Sigmoid colon (tissue), 6 donors: ENCODE measurements at regions not wholly inside any gene's neighbourhood (a gene's known extent, or its start where the extent isn't known, plus 50 kb on each side); places are given as distances from the start of the nearest gene placed in this dataset.

Source experiments
- DNase-seq: peaks from one replicate; pipeline ENCODE4 v3.0.0-alpha.2; 2019
- H3K27ac ChIP-seq, 4 donors: fragments of 200-600 bp; sonication (generic); one replicate each; pipeline ENCODE4 v1.5.1; 2016 to 2019; ENCODE audit warnings: mild to moderate bottlenecking in 1 of 4
- H3K27me3 ChIP-seq, 3 donors: fragments of 200-600 bp; sonication (generic); one replicate each; pipeline ENCODE4 v1.5.1; 2019; ENCODE audit warnings: mild to moderate bottlenecking in 1 of 3
- H3K36me3 ChIP-seq, 4 donors: fragments of 200-600 bp; sonication (generic); one replicate each; pipeline ENCODE4 v1.5.1; 2016 to 2019
- H3K4me1 ChIP-seq, 4 donors: fragments of 200-600 bp; sonication (generic); one replicate each; pipeline ENCODE4 v1.5.1; 2017 to 2019
- H3K4me3 ChIP-seq, 4 donors: fragments of 200-600 bp; sonication (generic); one replicate each; pipeline ENCODE4 v1.5.1; 2017 to 2019; ENCODE audit warnings: mild to moderate bottlenecking in 2 of 4, moderate library complexity in 1 of 4
- H3K9me3 ChIP-seq, 4 donors: fragments of 200-600 bp in 3 of 4; sonication (generic) in 3 of 4; one replicate each; pipeline versions ENCODE4 v1.5.1 to v1.6.1; 2013 to 2019
- CTCF ChIP-seq, 4 experiments: fragments of 450-650 bp in 3 of 4; fragments of 200-600 bp in 1 of 4; IDR thresholded peaks; one replicate each; pipeline ENCODE4 v1.5.1; 2016 to 2019; ENCODE audit warnings: antibody characterized with exemption in 4 of 4, mild to moderate bottlenecking in 3 of 4, moderate library complexity in 2 of 4
- EP300 ChIP-seq, 4 donors: sonication (generic); formaldehyde crosslinking; IDR thresholded peaks; one replicate each; pipeline ENCODE4 v1.6.1; 2017; ENCODE audit warnings: antibody characterized with exemption in 4 of 4
- POLR2A ChIP-seq, 2 donors: fragments of 450-650 bp; IDR thresholded peaks; one replicate each; pipeline ENCODE4 v1.6.1; 2016; ENCODE audit warnings: antibody characterized with exemption in 2 of 2, mild to moderate bottlenecking in 2 of 2, moderate library complexity in 2 of 2
- POLR2AphosphoS5 ChIP-seq, 4 donors: sonication (generic); formaldehyde crosslinking; IDR thresholded peaks; one replicate each; pipeline ENCODE4 v1.6.1; 2017; ENCODE audit warnings: antibody characterized with exemption in 4 of 4
- WGBS, 2 donors: extraction: QIAGEN DNeasy Blood & Tissue Kit; methylation state at CpG; one replicate each; pipeline ENCODE4 v1.1.7; 2013; 5-methylcytosine and 5-hydroxymethylcytosine counted together
- intact Hi-C: fragments of 100-400 bp; cut with DNase I; formaldehyde crosslinking; loops from one replicate; pipeline ENCODE4 v1.15.1; 2023
- donor health status: healthy with polysubstance abuse.
- donor health status: healthy.

DNA sequence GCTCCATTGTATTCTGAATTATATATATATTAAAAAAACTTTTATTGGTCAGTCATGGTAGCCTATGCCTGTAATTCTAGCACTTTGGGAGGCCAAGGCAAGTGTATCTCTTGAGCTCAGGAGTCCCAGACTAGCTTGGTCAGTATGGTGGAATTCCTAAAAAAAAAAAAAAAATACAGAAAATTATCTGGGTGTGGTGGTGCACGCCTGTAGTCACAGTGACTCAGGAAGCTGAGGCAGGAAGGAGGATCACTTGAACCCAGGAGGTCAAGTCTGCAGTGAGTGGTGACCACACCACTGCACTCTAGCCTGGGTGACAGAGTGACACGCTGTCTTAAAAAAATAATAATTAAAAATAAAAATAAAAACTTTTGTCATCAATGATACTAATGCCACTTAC is 133.2 kb downstream of the FAT3 start:
- Histone ChIP-seq H3K27ac (no peak overlapping the region), H3K9me3 (no peaks in the 10 kb centered on the region), H3K4me3 (no peak overlapping the region), H3K4me1 (no peaks in the 10 kb centered on the region), H3K36me3 (no peaks in the 10 kb centered on the region), H3K27me3 (no peaks in the 10 kb centered on the region)
- no peak for TF ChIP-seq CTCF (IDR thresholded peaks at IDR 0.05)
- no peak for TF ChIP-seq POLR2A (IDR thresholded peaks at IDR 0.05)
- TF ChIP-seq EP300 (IDR thresholded peaks at IDR 0.05), result no peak
- TF ChIP-seq POLR2AphosphoS5 (IDR thresholded peaks at IDR 0.05), result no peak
- WGBS, 2 donors, result 85 to 95% methylated on average over 2 of the region's 2 CpGs
- no peak for DNase-seq
- intact Hi-C loops, result no loop called here

DNA sequence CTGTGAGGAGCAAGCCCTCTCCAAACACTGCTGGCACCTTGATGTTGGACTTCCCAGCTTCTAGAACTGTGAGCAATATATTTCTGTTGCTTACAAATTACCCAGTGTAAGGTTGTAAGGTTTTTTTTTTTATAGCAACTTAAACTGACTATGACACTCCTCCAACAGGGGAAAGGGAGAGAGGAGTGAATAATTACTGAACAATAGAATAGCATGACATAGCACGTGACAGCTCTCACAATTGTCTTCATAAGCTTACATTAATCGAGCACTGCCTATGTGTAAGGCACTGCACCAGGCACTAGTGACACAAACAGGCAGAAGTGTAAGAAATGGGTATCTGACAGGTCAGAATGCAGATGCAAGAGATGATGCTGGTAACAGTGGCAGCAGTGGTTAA is 136.9 kb downstream of the FAT3 start:
- WGBS, 2 donors, result 84 to 87% methylated on average over 2 of the region's 2 CpGs
- intact Hi-C loops, result no loop called here
- H3K36me3 ChIP-seq, result no peaks in the 10 kb centered on the region
- H3K4me3 ChIP-seq, result no peak overlapping the region
- no peaks in the 10 kb centered on the region for H3K4me1 ChIP-seq
- H3K27me3 ChIP-seq, result no peaks in the 10 kb centered on the region
- DNase-seq, result no peak
- no peaks in the 10 kb centered on the region for H3K9me3 ChIP-seq
- H3K27ac ChIP-seq, result no peak overlapping the region
- TF ChIP-seq CTCF (IDR thresholded peaks at IDR 0.05), result no peak
- TF ChIP-seq EP300 (IDR thresholded peaks at IDR 0.05), result no peak
- TF ChIP-seq POLR2A (IDR thresholded peaks at IDR 0.05), result no peak
- no peak for TF ChIP-seq POLR2AphosphoS5 (IDR thresholded peaks at IDR 0.05)

DNA sequence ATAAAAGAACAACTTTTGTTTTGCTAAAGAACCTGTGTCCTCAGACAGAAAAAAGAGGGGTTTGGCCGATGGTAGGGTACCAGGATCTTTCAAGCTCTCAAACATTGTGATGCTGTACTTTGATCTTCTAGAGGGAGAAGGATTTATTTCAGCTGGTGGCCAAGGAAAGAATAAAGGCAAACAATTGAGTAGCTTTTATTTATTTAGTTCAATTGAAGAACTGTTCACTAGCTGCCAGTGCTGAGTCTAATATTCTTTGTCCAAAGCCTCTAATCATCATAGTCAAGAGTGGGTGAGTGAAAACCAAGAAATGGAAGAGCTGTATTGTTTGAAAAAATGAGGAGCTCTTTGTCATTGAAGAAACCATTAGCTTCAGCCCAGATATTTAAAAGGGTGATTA is 138.4 kb downstream of the FAT3 start:
- no peak for DNase-seq
- intact Hi-C loops, result no loop called here
- 52 to 75% methylated on average over 1 of the region's 1 CpG for WGBS, 2 donors
- H3K4me3 ChIP-seq, result no peak overlapping the region
- H3K27ac ChIP-seq, result no peak overlapping the region
- H3K27me3 ChIP-seq, result no peaks in the 10 kb centered on the region
- H3K36me3 ChIP-seq, result no peaks in the 10 kb centered on the region
- H3K9me3 ChIP-seq, result no peaks in the 10 kb centered on the region
- no peak for TF ChIP-seq CTCF (IDR thresholded peaks at IDR 0.05)
- TF ChIP-seq EP300 (IDR thresholded peaks at IDR 0.05), result no peak
- TF ChIP-seq POLR2A (IDR thresholded peaks at IDR 0.05), result no peak
- no peak for TF ChIP-seq POLR2AphosphoS5 (IDR thresholded peaks at IDR 0.05)
- H3K4me1 ChIP-seq, result no peaks in the 10 kb centered on the region

DNA sequence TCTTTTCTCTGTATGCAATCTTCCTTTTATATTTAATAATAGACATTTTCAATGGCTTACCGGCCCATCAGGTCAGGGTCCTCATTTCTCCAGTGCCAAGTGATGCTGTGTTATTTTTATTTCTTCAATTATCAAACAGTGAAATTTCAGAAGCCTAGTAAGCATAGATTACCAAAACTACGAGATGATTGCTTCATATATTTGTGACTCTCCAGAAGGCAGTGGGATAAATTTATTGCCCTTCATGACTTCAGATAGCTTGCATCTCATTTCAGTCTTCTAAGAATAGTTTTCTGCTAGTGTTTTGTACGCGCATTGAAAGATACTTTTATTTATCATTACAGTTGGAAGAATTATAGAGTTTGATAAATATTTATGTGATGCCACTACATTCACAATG is 139.6 kb downstream of the FAT3 start:
- WGBS, 2 donors, result 82 to 83% methylated on average over 4 of the region's 4 CpGs
- DNase-seq, result no peak

More for the DNA sequence above, 139.6 kb downstream of the FAT3 start:
- Histone ChIP-seq H3K4me3 (no peak overlapping the region), H3K36me3 (no peaks in the 10 kb centered on the region), H3K4me1 (no peaks in the 10 kb centered on the region), H3K9me3 (no peaks in the 10 kb centered on the region), H3K27ac (no peak overlapping the region), H3K27me3 (no peaks in the 10 kb centered on the region)
- TF ChIP-seq POLR2A (IDR thresholded peaks at IDR 0.05), result no peak
- no peak for TF ChIP-seq POLR2AphosphoS5 (IDR thresholded peaks at IDR 0.05)
- TF ChIP-seq EP300 (IDR thresholded peaks at IDR 0.05), result no peak
- TF ChIP-seq CTCF (IDR thresholded peaks at IDR 0.05), result no peak
- intact Hi-C loops, result no loop called here
